SH-SY5Y (cell line): ENCODE measurements at regions not wholly inside any gene's neighbourhood (a gene's known extent, or its start where the extent isn't known, plus 50 kb on each side); places are given as distances from the start of the nearest gene placed in this dataset.

ENCODE experiments used
- GATA2 ChIP-seq: IDR thresholded peaks from 2 replicates; pipeline ENCODE4 v1.6.1; 2011; ENCODE audit warnings: mild to moderate bottlenecking, low read depth, low read length
- GATA3 ChIP-seq: IDR thresholded peaks from 2 replicates; pipeline ENCODE4 v1.6.1; 2011; ENCODE audit warnings: low read depth, mild to moderate bottlenecking, low read length, moderate library complexity

GRCh38 chr15:91556926-91557325, 296.6 kb upstream of the SLCO3A1 start:
- TF ChIP-seq GATA2, result no peak
- TF ChIP-seq GATA3, result no peak
